IMR-90 (cell line): ENCODE measurements at regions not wholly inside any gene's neighbourhood (a gene's known extent, or its start where the extent isn't known, plus 50 kb on each side); places are given as distances from the start of the nearest gene placed in this dataset.

Experiments used
- ATAC-seq: fragments of 200-7000 bp; cut with Tn5 transposase; 2 replicates; pipeline ENCODE4 v1.9.1; 2020; ENCODE audit warnings: low read depth, mild to moderate bottlenecking, moderate library complexity
- BruUV-seq: library from RNA; stranded (reverse); fragments of 400-500 nt; replicated peaks from 2 replicates; lab custom pipeline; 2021; lab: Mats Ljungman, UMichigan
- CTCF ChIA-PET: fragments of 300-600 bp; formaldehyde crosslinking; extraction: SDS; loops from one replicate; lab custom pipeline; 2021; ENCODE audit warnings: antibody characterized with exemption; lab: Yijun Ruan, JAX
- POLR2A ChIA-PET: fragments of 300-600 bp; sonication (Branson Sonifier 250); formaldehyde crosslinking; loops from one replicate; lab custom pipeline; 2022; ENCODE audit warnings: antibody characterized with exemption; ENCODE audit not compliant: unreplicated experiment; lab: Charles Lee
- DNase-seq: peaks from one replicate; pipeline ENCODE4 v3.0.0; 2013
- H2AFZ ChIP-seq: replicated peaks from 2 replicates; pipeline ENCODE3; 2013; ENCODE audit warnings: low read length, mild to moderate bottlenecking; ENCODE audit not compliant: poor library complexity
- H2AK5ac ChIP-seq: 2 replicates; pipeline ENCODE4 v1.6.1; 2013; ENCODE audit warnings: low read depth, low read length, inconsistent platforms
- H2AK9ac ChIP-seq: replicated peaks from 2 replicates; pipeline ENCODE3; 2013; ENCODE audit warnings: mild to moderate bottlenecking, low read depth, low read length, moderate library complexity; ENCODE audit not compliant: poor library complexity
- H2BK120ac ChIP-seq: 2 replicates; pipeline ENCODE4 v1.6.1; 2013; ENCODE audit warnings: low read depth, low read length, inconsistent platforms
- H2BK15ac ChIP-seq: 3 replicates; pipeline ENCODE4 v1.6.1; 2013; ENCODE audit warnings: low read depth, low read length, inconsistent platforms
- H2BK20ac ChIP-seq: 2 replicates; pipeline ENCODE4 v1.6.1; 2013; ENCODE audit warnings: low read depth, mild to moderate bottlenecking, inconsistent platforms, low read length, moderate library complexity
- H2BK5ac ChIP-seq: 2 replicates; pipeline ENCODE4 v1.6.1; 2013; ENCODE audit warnings: mild to moderate bottlenecking, low read depth, low read length, inconsistent platforms; ENCODE audit not compliant: poor library complexity, severe bottlenecking
- H3K14ac ChIP-seq: replicated peaks from 2 replicates; pipeline ENCODE4 v1.6.1; 2013; ENCODE audit warnings: low read depth, low read length, inconsistent platforms
- H3K18ac ChIP-seq: 2 replicates; pipeline ENCODE4 v1.6.1; 2013; ENCODE audit warnings: low read depth, low read length, control low read depth
- H3K23ac ChIP-seq: 2 replicates; pipeline ENCODE4 v1.6.1; 2013; ENCODE audit warnings: low read depth, low read length, inconsistent platforms
- H3K27ac ChIP-seq: 2 replicates; pipeline ENCODE4 v1.5.1; 2013; ENCODE audit warnings: mild to moderate bottlenecking, control low read depth, low read length; ENCODE audit not compliant: insufficient read depth
- H3K27me3 ChIP-seq: 2 replicates; pipeline ENCODE4 v1.6.1; 2013; ENCODE audit warnings: low read length; ENCODE audit not compliant: control insufficient read depth, insufficient read depth
- H3K36me3 ChIP-seq: 2 replicates; pipeline ENCODE4 v1.6.1; 2013; ENCODE audit warnings: low read length, mixed read lengths; ENCODE audit not compliant: control insufficient read depth, insufficient read depth
- H3K4ac ChIP-seq: 2 replicates; pipeline ENCODE4 v1.6.1; 2013; ENCODE audit warnings: low read depth, low read length, inconsistent platforms
- H3K4me1 ChIP-seq: 2 replicates; pipeline ENCODE4 v1.6.1; 2013; ENCODE audit warnings: low read length, mixed read lengths; ENCODE audit not compliant: control insufficient read depth, insufficient read depth
- H3K4me2 ChIP-seq: 2 replicates; pipeline ENCODE4 v1.6.1; 2013; ENCODE audit warnings: low read depth, mild to moderate bottlenecking, control low read depth, low read length, moderate library complexity
- H3K4me3 ChIP-seq: 2 replicates; pipeline ENCODE4 v1.5.1; 2013; ENCODE audit warnings: low read depth, mild to moderate bottlenecking, control low read depth, low read length, moderate library complexity; ENCODE audit not compliant: insufficient read depth
- H3K56ac ChIP-seq: 2 replicates; pipeline ENCODE4 v1.6.1; 2013; ENCODE audit warnings: low read length, inconsistent platforms; ENCODE audit not compliant: insufficient read depth; ENCODE audit errors: extremely low read depth
- H3K79me1 ChIP-seq, 2 experiments: 2 replicates each; pipeline ENCODE4 v1.6.1; 2013; ENCODE audit warnings: low read length in 2 of 2, inconsistent platforms in 1 of 2, low read depth in 1 of 2
- H3K9ac ChIP-seq: 2 replicates; pipeline ENCODE4 v1.6.1; 2013; ENCODE audit warnings: low read depth, low read length, control low read depth
- H3K9me1 ChIP-seq: 2 replicates; pipeline ENCODE4 v1.6.1; 2013; ENCODE audit warnings: low read length, inconsistent platforms; ENCODE audit not compliant: insufficient read depth
- H3K9me3 ChIP-seq: 2 replicates; pipeline ENCODE4 v1.6.1; 2013; ENCODE audit warnings: low read length; ENCODE audit not compliant: control insufficient read depth, insufficient read depth
- H4K20me1 ChIP-seq: 2 replicates; pipeline ENCODE4 v1.6.1; 2013; ENCODE audit warnings: low read length, inconsistent platforms; ENCODE audit not compliant: insufficient read depth
- H4K5ac ChIP-seq: 2 replicates; pipeline ENCODE4 v1.6.1; 2013; ENCODE audit warnings: mild to moderate bottlenecking, low read depth, low read length, control low read depth
- H4K8ac ChIP-seq, 2 experiments: 2 replicates each; pipeline ENCODE4 v1.6.1; 2013; ENCODE audit warnings: low read depth in 2 of 2, low read length in 2 of 2, control low read depth in 1 of 2, inconsistent platforms in 1 of 2
- H4K91ac ChIP-seq: 2 replicates; pipeline ENCODE4 v1.6.1; 2013; ENCODE audit warnings: low read depth, low read length, inconsistent platforms; ENCODE audit not compliant: insufficient read depth
- CEBPB ChIP-seq: IDR thresholded peaks from 2 replicates; pipeline ENCODE4 v1.6.1; 2012; ENCODE audit warnings: low read depth, low read length, improper control_type of control experiment
- CHD1 ChIP-seq: IDR thresholded peaks from 2 replicates; pipeline ENCODE4 v1.6.1; 2012; ENCODE audit warnings: low read depth, low read length, improper control_type of control experiment
- FOS ChIP-seq: fragments of 150-350 bp; IDR thresholded peaks from 2 replicates; pipeline ENCODE4 v1.6.1; 2016; ENCODE audit warnings: low read depth, low read length
- MAZ ChIP-seq: IDR thresholded peaks from 2 replicates; pipeline ENCODE4 v1.6.1; 2012; ENCODE audit warnings: low read depth, mild to moderate bottlenecking, low read length, improper control_type of control experiment, moderate library complexity, borderline replicate concordance
- MXI1 ChIP-seq: IDR thresholded peaks from 2 replicates; pipeline ENCODE4 v1.6.1; 2012; ENCODE audit warnings: low read depth, mild to moderate bottlenecking, low read length, moderate library complexity, borderline replicate concordance
- RFX5 ChIP-seq: IDR thresholded peaks from 2 replicates; pipeline ENCODE4 v1.8.0; 2012; ENCODE audit warnings: low read depth, mild to moderate bottlenecking, low read length, moderate library complexity
- USF2 ChIP-seq: fragments of 150-350 bp; IDR thresholded peaks from 2 replicates; pipeline ENCODE4 v1.6.1; 2017; ENCODE audit warnings: mild to moderate bottlenecking, antibody characterized with exemption, low read length, low read depth
- WGBS, 2 experiments: methylation state at CpG; one replicate each; pipeline versions ENCODE4 v1.1.5 to v1.1.7; 2013; ENCODE audit warnings: missing lambda C conversion rate in 2 of 2; ENCODE audit not compliant: insufficient read length in 1 of 2; ENCODE audit errors: extremely low coverage in 2 of 2; 5-methylcytosine and 5-hydroxymethylcytosine counted together
- dilution Hi-C: fragments of 300-500 bp; cut with HindIII; formaldehyde crosslinking; loops from one replicate; pipeline ENCODE4 v1.14.3; 2018; ENCODE audit warnings: low sequenced_read_pairs; ENCODE audit not compliant: unreplicated experiment
- in situ Hi-C: fragments of 300-500 bp; cut with MboI; formaldehyde crosslinking; loops from 3 replicates; pipeline ENCODE4 v1.14.3; 2019; ENCODE audit warnings: low sequenced_read_pairs, inconsistent platforms, mixed read lengths
- intact Hi-C: fragments of 100-400 bp; cut with micrococcal nuclease; formaldehyde crosslinking; loops from 2 replicates; pipeline ENCODE4 v1.10.0; 2022

- POLR2A ChIA-PET = no interaction called here
- Histone ChIP-seq H3K36me3 (no peaks in the 10 kb centered on the region), H2BK20ac (no peak overlapping the region), H4K5ac (no peak overlapping the region), H3K4me3 (no peak overlapping the region), H2BK120ac (no peak overlapping the region), H3K56ac (no peak overlapping the region), H3K23ac (no peak overlapping the region), H3K4me1 (peaks cover 6% of the 10 kb centered on the region), H2AFZ (no peak overlapping the region), H3K9ac (no peak overlapping the region), H2AK9ac (no peak overlapping the region), H3K9me1 (no peaks in the 10 kb centered on the region), H4K8ac (no peak overlapping the region), H3K4me2 (no peak overlapping the region), H3K79me1 (no peaks in the 10 kb centered on the region), H2BK5ac (no peak overlapping the region), H3K18ac (no peak overlapping the region), H3K4ac (no peak overlapping the region), H2AK5ac (no peak overlapping the region; the same call in 1 of the 2 replicates), H4K91ac (no peak overlapping the region), H3K27ac (no peak overlapping the region), H3K14ac (0 out of 2 replicates have a peak overlapping the region, but pooled peaks have one; percentile 15), H3K9me3 (no peaks in the 10 kb centered on the region), H4K20me1 (no peaks in the 10 kb centered on the region), H3K27me3 (no peaks in the 10 kb centered on the region), H2BK15ac (no peak overlapping the region)
- CTCF ChIA-PET = no interaction called here
- DNase-seq = peak; percentile 68
- no TSS peak for BruUV-seq
- in situ Hi-C loops (no loop called here), intact Hi-C loops (no loop called here), dilution Hi-C loops (no loop called here)
- no CpG with 5 or more reads among the region's 2 CpGs for WGBS, 2 experiments
- no peak for TF ChIP-seq RFX5
- TF ChIP-seq CEBPB = no peak
- TF ChIP-seq CHD1 = no peak
- TF ChIP-seq MAZ = no peak
- no peak for TF ChIP-seq USF2
- no peak for TF ChIP-seq MXI1
- 0 out of 2 replicates have a peak, but pooled peaks have one; percentile 21 for TF ChIP-seq FOS
- ATAC-seq = no peak
Measured at GRCh38 chr7:81159402-81159801, 240.6 kb upstream of the SEMA3C start.
